HL-60 (cell line): ENCODE measurements at regions not wholly inside any gene's neighbourhood (a gene's known extent, or its start where the extent isn't known, plus 50 kb on each side); places are given as distances from the start of the nearest gene placed in this dataset.

ENCODE experiments used
- DNase-seq, 2 experiments: peaks; one replicate each; pipeline ENCODE4 v3.0.0-alpha.2; 2010 to 2020; ENCODE audit warnings: low read depth in 1 of 2, low spot score in 1 of 2
- H3K27ac ChIP-seq: fragments of 250-450 bp; sonication (Bioruptor Pico); replicated peaks from 2 replicates; pipeline ENCODE4 v1.5.1; 2020; ENCODE audit warnings: mild to moderate bottlenecking, moderate library complexity
- H3K27me3 ChIP-seq: fragments of 250-450 bp; sonication (Bioruptor Pico); 2 replicates; pipeline ENCODE4 v1.5.1; 2021; ENCODE audit warnings: mild to moderate bottlenecking, moderate library complexity; ENCODE audit not compliant: insufficient read depth, poor library complexity, severe bottlenecking
- H3K4me3 ChIP-seq: replicated peaks from 2 replicates; pipeline ENCODE4 v1.5.1; 2011; ENCODE audit warnings: mild to moderate bottlenecking, control low read depth, low read length; ENCODE audit not compliant: insufficient read depth
- GABPA ChIP-seq: IDR thresholded peaks from 2 replicates; pipeline ENCODE4 v1.6.1; 2012; ENCODE audit warnings: low read depth
- POLR2AphosphoS5 ChIP-seq: IDR thresholded peaks from 2 replicates; pipeline ENCODE4 v1.6.1; 2012; ENCODE audit warnings: low read depth
- SPI1 ChIP-seq: IDR thresholded peaks from 2 replicates; pipeline ENCODE4 v1.6.1; 2012; ENCODE audit warnings: low read depth, mild to moderate bottlenecking, borderline replicate concordance
- TF ChIP-seq, protein P1 (sequence below): IDR thresholded peaks from 2 replicates; pipeline ENCODE4 v1.6.1; 2012; ENCODE audit warnings: low read depth; ENCODE audit not compliant: insufficient replicate concordance
- TF ChIP-seq, protein P2 (sequence below): IDR thresholded peaks from one replicate; pipeline ENCODE4 v1.5.1; 2011; ENCODE audit warnings: low read length, control low read depth, inconsistent platforms; ENCODE audit not compliant: insufficient read depth

DNA sequence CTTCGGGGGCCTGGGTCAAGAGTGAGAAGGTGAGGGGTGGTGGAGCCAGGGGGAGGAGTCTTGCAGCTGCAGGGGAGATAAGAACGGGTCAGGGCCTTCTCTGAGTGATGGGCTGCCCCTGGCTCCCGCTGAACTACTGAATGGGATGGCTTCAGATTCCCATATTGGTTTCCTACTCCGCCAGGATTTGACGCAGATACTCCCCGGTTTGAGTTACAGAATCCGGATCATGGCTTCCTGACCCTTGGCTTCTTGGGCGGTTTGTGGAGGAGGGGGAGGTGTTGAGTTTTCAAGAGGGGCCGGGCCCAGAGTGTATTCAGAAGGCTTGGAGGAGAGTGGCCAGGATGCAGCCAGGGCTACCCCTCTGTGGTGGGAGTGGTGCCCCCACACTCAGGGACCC, 119.9 kb upstream of the ATP2B2 start:
- no peak overlapping the region for H3K27ac ChIP-seq
- no peak overlapping the region for H3K4me3 ChIP-seq
- no peak for TF ChIP-seq POLR2AphosphoS5
- TF ChIP-seq GABPA, result no peak
- TF ChIP-seq, protein P1, sequence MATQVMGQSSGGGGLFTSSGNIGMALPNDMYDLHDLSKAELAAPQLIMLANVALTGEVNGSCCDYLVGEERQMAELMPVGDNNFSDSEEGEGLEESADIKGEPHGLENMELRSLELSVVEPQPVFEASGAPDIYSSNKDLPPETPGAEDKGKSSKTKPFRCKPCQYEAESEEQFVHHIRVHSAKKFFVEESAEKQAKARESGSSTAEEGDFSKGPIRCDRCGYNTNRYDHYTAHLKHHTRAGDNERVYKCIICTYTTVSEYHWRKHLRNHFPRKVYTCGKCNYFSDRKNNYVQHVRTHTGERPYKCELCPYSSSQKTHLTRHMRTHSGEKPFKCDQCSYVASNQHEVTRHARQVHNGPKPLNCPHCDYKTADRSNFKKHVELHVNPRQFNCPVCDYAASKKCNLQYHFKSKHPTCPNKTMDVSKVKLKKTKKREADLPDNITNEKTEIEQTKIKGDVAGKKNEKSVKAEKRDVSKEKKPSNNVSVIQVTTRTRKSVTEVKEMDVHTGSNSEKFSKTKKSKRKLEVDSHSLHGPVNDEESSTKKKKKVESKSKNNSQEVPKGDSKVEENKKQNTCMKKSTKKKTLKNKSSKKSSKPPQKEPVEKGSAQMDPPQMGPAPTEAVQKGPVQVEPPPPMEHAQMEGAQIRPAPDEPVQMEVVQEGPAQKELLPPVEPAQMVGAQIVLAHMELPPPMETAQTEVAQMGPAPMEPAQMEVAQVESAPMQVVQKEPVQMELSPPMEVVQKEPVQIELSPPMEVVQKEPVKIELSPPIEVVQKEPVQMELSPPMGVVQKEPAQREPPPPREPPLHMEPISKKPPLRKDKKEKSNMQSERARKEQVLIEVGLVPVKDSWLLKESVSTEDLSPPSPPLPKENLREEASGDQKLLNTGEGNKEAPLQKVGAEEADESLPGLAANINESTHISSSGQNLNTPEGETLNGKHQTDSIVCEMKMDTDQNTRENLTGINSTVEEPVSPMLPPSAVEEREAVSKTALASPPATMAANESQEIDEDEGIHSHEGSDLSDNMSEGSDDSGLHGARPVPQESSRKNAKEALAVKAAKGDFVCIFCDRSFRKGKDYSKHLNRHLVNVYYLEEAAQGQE, result no peak
- TF ChIP-seq SPI1, result no peak
- TF ChIP-seq, protein P2, sequence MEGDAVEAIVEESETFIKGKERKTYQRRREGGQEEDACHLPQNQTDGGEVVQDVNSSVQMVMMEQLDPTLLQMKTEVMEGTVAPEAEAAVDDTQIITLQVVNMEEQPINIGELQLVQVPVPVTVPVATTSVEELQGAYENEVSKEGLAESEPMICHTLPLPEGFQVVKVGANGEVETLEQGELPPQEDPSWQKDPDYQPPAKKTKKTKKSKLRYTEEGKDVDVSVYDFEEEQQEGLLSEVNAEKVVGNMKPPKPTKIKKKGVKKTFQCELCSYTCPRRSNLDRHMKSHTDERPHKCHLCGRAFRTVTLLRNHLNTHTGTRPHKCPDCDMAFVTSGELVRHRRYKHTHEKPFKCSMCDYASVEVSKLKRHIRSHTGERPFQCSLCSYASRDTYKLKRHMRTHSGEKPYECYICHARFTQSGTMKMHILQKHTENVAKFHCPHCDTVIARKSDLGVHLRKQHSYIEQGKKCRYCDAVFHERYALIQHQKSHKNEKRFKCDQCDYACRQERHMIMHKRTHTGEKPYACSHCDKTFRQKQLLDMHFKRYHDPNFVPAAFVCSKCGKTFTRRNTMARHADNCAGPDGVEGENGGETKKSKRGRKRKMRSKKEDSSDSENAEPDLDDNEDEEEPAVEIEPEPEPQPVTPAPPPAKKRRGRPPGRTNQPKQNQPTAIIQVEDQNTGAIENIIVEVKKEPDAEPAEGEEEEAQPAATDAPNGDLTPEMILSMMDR, result no peak
- DNase-seq, result no peak
- no peaks in the 10 kb centered on the region for H3K27me3 ChIP-seq

DNA sequence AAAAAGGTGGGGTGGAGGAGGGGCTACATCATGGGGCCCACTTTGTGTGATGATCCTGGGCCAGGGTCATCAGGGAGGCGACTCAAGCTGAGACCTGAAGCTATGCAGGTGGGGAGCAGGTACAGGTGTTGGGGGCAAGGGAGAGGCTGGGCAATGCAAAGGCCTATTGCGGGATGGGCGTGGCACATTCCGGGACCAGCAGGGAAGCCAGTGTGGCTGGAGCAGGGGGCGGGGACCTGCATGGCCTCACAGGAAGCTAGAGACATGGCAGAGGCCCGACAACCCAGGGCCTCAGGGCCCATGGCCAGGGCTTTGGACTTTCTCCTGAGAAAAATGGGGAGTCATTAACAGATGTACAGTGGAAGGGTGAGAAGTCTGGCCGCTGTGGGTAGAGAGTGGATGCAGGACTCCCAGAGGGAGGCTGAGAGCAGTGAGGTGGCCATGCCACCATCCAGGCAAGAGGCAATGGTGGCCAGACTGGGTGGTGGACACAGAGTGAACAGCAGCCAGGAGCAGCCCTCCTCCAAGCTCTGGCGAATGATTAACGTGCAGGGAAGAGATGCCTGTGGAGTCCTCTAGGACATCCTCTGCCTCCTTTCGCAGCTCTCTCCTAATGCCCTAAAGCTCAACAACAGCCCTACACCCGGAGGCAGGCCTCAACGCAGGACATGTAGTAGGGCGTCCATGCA, 122.6 kb upstream of the ATP2B2 start:
- no peak overlapping the region for H3K27ac ChIP-seq
- H3K27me3 ChIP-seq, result no peaks in the 10 kb centered on the region
- no peak overlapping the region for H3K4me3 ChIP-seq
- TF ChIP-seq SPI1, result no peak
- no peak for TF ChIP-seq POLR2AphosphoS5
- TF ChIP-seq, protein P2, result no peak
- TF ChIP-seq GABPA, result no peak
- TF ChIP-seq, protein P1, result no peak
- no peak for DNase-seq

DNA sequence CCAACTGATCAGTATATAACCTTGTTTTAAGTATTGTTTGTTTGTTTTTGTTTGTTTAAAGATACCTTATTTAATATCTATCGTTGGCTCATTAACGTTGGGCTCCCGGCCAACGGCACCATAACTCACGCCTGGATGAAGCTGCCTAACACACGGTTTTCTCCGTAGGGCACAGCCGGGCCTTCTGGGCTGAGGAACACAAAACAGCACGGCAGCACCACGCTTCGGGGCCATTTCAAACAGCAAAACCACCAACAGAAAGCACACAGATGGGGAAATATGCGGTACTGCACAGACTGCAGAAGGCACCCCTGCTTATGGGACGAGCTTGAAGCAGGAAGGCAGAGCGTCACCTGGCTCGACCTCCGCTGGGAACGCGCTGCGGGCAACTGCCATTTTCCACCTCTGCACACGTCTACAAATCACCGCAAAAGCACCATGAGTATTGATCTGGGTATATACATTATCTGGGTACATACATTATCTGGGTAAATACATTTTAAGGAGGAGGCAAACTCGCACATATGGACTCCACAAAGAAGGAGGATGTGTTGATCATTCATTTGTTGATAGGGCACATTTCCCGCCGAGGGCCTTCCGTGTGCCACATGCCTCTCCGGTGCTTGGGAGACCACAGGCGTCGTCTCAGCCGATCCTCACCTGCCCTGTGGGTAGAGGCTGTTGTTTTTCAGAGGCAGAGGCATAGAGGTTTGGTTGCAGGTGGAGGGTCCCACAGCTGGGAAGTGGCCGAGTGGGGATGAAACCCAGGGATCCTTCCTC, 123.7 kb upstream of the ATP2B2 start:
- no peak for TF ChIP-seq GABPA
- TF ChIP-seq, protein P2, result no peak
- no peak for TF ChIP-seq POLR2AphosphoS5
- no peak for TF ChIP-seq SPI1
- TF ChIP-seq, protein P1, result no peak
- no peak overlapping the region for H3K27ac ChIP-seq
- H3K27me3 ChIP-seq, result no peaks in the 10 kb centered on the region
- DNase-seq, result no peak
- no peak overlapping the region for H3K4me3 ChIP-seq
